HG02884 (cell line): ENCODE measurements at regions not wholly inside any gene's neighbourhood (a gene's known extent, or its start where the extent isn't known, plus 50 kb on each side); places are given as distances from the start of the nearest gene placed in this dataset.

Experiments used
- ATAC-seq: cut with Tn5 transposase; IDR thresholded peaks from one replicate; pipeline ENCODE4 v1.9.1; 2021; ENCODE audit warnings: mild to moderate bottlenecking, moderate library complexity; ENCODE audit not compliant: unreplicated experiment

DNA sequence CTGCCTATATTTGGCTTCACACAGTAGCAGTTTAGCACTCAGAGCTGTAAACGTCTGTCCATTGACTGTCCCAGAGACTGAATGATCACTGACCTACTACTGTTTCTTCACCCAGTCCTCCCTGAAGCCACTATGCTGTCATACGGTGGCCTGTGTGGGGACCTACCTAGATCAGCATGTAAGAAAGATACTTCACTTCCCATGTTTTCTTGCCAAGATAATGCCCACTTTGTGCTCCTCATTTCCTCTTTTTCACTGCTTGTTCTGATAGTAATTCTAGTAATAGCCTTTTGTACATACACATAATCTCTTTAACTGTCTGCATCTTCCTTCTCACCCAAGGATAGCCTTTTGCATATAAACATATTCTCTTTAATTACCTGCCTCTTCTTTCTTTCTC, 109.9 kb upstream of the TIAM2 start:
- ATAC-seq = no peak

DNA sequence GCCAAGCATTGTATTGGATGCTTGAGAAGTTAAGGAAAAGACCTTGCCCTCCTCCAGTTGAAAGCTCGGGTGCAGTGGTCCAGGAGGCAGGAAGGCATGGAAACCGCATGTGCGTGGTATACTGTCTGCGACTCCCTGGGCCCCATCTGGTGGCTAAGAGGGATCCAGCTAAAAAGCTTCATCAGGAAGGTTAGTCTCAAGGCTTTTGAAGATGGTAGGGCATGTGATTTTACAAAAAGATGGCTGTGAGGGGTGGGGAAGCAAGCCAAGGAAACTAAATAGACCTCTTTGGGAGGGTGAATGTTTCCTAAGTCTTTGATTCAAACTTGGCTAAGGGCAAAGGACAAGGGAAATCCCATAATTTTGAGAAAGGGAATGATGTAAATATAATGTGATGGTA, 109.1 kb upstream of the TIAM2 start:
- ATAC-seq = no peak

DNA sequence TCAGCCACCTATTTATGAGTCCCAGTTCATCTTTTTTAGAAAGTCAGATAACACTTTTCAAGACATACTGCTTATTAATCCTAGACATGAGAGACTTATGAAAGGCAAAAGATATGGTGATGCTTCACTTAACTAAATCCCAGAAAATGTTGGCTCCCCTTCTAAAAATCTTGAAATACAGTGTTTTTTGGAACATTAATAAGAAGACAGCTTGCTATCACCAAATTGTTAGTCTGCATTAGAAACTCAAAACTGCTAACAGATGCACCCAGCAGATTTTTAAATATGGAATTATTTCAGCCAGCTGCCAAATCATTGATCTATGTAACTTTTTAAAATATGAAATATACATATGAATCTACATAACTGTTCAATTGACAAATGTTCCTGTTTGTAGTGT, 108.6 kb upstream of the TIAM2 start:
- ATAC-seq = no peak

DNA sequence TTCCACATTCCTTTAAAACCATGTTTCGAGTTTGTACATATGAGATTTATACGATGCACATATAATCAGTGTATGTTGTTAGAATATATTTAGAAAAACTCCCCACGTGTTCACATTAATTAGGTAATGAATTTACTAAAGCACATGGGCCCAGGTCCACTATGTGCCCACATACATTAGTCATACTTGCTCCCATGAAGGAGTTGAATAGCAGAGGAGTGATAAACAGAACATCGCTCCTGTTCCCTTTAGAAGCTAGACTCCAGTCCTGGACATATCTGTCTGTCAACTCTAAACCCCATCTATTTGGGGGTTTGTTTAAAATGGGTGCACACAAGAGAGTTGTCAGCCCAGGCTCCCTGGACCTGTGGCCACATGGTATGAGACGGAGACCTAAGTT, 108.1 kb upstream of the TIAM2 start:
- ATAC-seq = no peak

DNA sequence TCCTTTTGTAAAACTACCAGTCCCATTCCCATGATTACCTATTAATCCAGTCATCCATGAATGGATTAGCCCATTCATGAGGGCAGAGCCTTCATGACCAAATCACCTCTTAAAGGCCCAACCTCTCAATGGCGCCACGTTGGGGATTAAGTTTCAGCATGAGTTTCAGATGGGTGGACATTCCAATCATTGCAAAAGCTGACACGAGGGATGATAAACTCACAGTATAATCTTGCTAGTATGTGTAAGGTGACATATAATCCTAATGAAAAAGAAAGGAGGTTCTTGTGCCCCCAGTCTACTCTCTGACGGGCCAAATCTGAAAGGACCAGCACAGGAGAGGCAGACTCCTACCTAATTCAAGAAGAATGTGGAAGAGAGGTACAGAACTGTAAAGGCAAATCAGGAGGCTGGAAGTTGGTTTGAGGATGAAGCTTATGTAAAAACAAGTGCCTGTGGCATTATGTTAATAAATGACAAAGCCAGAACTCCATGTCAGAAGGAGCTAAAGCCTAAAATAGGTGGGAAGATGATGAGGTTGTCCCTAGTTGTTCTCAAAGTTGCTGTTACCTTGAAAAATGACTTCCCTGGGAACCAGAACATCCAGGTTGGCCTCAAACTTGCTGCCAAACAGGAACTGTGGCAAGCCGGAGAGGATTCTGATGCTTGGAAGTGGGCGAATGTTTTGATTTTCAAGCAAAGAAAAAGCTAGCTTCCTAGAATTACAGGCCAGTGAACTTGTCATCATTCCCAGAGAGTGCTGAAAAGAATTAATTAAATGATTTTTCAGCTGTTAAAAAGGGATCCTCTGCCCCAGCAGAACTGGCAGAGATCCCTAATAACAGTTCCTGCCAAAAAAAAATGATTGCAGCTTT, 106.5 kb upstream of the TIAM2 start:
- no peak for ATAC-seq

DNA sequence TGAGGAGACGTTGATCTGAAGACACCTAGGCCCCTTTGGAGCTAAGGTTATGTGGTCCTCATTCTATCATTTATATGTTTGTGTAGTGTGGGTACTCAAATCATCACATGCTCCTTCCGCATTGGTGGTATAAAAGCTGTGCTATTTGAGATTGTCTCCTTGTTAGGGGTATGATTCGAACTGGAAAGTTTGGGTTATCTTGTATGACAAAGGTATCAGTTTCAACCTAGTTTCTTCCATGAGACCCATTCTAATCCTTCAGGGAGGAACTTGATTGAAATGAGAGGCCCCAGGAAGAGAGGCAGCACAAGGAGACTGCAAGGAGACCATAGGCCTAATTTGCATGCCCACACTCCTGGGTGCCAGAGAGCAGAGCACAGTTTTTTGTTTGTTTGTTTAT, 104.2 kb upstream of the TIAM2 start:
- ATAC-seq = no peak

DNA sequence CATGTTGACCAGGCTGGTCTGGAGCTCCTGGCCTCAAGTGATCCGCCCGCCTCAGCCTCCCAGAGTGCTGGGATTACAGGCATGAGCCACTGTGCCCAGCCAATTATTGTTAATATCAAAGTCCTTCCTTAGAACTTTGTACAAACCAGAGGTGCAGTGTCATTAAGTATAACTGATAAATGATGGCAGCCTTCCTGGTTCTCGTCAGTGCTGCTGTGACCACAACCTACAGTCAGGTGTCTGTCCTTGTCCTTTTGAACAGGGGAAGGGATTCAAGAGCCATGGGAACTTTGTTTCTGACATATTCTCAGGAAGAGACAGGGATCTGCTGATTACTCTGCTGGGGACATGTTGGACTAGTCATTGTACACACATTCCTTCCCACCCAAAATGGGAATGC, 103.2 kb upstream of the TIAM2 start:
- no peak for ATAC-seq

DNA sequence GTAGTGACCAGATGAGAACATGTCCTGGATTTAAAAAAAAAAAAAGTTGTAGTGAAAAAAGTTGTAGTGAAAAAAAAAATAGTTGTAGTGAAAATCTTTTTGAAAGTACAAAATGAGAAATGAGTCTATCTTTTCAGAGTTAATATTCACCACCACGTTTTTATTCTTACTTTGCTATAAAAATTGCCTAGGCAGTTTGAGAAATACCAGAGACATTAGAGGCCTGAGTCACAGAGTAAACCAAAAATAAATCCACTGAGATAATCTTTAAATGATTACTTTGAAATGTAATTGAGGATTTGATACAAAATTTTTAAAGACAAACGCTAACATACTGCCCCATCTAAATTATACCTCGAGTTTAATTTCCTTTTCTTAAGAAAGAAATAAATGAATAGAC, 101.2 kb upstream of the TIAM2 start:
- ATAC-seq = no peak

DNA sequence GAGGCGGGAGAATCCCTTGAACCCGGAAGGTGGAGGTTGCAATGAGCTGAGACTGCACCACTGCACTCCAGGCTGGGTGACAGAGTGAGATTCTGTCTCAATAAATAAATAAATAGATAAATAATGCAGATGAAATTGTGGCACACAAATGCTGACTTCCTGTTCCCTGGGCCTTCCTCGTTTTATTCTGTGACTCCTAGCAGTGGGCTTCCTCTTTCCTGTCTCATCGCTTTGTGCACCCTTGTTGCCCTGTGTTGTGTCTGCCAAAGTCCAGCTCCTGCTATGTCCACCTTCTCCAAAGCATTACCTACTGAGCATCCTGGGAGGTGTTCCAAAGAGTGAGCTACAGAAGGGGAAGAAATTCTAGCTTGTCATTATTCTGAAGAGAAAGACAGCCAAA, 100.2 kb upstream of the TIAM2 start:
- ATAC-seq = no peak

DNA sequence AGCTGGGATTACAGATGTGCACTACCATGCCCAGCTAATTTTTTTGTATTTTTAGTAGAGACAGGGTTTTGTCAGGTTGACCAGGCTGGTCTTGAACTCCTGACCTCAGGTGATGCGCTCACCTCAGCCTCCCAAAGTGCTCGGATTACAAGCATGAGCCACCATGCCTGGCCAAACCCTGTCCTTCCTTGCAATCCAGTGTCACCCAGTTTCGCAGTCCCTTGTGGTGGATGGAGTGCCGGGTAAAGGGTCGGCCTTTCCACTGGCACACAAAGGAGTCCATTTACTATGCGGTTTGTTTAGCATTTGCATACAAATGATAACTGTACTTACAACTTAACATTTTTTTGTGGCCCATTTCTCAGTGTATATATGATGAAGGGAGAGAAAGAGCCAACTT, 99.3 kb upstream of the TIAM2 start:
- ATAC-seq = no peak

DNA sequence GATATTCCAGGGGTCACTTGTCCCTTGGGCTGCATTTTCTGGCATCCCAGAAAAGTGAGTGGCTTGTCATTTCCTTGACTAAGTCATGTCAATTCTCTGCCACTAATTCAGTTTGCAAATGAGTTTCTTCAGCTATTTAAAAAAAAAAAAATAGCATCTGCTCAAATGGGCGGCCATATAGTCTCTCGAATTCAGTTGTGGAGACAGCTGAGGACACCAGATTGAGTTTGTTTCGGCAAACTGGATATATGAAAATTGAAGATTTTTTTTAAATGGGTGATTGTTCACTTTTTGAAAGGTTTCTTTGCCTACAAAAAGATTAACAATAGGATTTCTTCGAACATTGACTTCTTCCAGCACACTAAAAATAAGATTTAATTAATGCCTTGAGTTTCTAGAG, 96.3 kb upstream of the TIAM2 start:
- no peak for ATAC-seq

DNA sequence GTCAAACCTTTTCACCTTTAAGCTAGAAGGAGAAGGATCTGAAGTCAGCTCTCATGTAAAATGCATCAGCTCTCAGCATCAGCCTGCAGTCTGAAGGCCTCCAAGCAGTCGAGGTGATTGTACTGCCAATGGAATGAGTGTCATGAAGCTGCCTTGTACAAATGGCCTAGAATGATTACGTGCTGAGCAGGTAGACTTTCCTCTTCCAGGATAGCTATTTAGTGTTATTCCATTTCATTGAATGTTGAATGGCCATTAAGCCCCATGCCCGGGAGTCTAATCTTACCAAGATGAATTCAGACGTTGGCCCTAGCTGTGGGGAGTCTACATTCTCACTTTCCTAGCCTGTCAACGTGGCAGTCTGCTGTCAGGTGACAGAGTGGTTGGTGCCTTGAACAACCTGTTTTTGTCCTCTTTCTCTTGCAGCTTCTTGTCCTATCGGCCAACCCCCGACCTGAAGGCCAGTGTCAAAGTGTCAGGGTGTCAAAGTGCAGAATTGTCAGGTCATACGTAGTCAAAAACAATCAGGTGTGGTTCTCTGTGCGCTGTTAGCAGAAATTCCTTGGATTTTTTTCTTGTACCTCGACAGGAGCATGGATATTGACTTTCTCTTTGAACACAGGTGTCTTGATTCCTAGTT, 95.2 kb upstream of the TIAM2 start:
- no peak for ATAC-seq

DNA sequence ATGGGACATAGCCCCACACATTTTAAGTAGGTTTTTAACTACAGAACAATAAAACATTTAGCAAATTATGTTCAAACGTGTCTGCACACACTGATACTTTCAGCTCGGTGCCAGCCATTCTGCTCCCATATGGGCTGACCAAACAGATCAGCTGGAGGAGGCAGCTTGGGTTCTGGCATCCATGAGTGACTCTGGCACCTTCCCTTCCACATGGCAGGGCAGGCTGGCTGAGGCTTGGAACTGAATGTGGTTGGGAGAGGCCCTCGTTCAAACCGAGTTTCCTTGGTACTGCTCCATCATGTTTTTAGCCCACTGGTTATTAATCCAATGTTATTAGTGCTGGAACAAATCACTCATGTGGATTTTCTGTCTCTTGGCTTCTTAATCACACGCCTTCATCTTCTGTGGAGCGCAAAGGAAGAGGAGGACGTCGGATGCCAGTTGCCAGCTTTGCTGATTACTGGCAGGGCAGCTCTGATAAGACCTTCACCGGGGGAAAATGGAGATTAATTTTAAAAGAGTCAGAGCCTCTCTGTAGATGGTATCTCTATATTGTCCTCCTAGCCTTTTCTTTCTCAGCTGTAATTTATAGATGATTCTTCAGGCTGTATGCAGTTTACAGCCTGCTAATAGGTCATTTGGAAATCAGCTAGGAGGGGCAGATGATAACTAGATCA, 93.1 kb upstream of the TIAM2 start:
- no peak for ATAC-seq

DNA sequence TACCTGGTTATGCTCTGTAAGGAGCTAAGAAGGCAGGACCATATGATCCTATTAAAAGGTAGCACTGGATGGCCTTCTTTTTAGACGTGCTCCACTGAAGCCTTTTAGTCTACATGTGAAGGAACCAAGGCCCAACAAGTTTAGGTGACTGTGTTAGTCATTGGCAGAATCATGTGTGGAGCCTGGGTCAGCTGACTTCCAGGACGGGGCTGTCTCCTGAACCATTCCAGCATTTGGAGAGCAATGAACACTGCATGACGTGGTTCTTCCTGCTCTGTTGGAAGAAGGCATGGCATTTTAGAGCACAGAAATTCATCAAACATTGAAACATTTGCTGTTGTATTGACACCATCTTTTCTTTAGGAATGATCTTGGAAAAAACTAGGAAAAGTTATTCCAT, 87.8 kb upstream of the TIAM2 start:
- ATAC-seq = no peak

DNA sequence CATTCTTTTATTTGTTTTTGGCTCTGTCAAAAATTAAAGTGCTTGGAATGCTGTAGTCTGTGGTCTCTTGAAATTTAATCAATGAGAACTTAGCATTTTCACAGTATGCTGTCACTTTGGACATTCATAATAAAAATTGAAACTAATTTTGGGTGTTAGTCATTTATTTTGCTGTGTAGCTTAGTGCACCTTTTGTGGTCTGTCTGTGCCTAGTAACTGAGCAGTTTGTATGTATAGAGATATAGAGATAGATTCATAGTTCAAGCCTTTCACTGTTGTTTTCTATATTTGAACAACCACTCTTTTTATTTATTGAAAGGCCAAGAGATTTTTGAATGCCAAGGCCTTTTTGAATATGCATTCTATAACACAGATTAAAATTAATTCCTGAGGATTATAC, 86.4 kb upstream of the TIAM2 start:
- no peak for ATAC-seq

DNA sequence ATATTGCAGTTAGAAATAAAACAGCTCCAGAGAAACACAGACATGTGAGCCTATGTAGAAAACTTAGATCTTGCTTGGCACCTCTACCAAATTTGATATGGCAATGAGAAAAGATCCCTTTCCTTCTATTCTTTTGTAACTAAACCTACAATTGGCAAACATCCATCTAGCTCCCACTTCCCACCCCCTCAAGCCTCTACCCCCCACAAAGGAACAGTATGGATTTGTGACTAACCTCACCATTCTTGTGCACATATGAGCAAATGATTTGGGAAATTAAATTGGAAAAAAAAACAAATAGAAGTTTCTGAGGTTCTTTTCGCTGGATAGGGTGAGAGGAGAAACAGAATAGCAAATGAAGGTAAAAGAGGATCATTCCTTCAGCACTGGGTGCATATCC, 85.8 kb upstream of the TIAM2 start:
- no peak for ATAC-seq

DNA sequence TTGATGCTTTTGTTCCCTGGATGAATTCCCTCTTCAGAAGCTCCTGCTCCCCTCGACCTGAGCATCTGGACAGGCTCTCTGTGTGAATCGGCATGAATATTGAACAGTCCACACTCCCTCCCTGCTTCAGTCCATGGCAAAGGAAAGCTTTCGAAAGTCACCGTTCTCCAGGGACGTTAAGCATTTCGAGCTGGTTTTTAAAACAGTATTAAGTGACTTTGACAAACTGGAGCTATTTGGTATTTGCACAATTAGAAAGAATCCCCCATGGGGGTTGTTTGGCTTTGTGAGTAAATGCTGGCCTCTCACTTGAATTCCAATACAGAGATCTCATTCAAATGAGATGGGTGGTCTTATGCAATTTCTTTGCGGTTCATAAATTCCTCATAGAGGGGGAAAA, 85.3 kb upstream of the TIAM2 start:
- no peak for ATAC-seq

DNA sequence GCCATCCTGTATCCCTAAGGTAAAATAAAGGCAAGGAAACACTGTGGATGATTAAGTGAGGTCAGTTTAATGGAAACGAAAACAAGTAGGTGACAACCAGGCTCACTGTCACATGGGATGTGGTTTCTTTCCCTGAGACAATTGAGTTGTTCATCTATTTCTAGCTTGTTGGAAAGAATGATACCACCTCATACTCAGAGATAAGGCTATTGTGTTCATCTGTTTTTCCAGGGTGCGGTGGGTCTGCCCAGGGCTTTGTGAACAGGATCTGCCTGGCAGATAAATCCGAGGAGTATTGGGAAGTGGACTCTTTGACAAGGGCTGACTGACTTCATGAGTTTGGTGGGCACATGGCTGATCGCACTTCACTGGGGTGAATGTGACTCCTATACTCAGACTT, 80.8 kb upstream of the TIAM2 start:
- ATAC-seq = no peak

DNA sequence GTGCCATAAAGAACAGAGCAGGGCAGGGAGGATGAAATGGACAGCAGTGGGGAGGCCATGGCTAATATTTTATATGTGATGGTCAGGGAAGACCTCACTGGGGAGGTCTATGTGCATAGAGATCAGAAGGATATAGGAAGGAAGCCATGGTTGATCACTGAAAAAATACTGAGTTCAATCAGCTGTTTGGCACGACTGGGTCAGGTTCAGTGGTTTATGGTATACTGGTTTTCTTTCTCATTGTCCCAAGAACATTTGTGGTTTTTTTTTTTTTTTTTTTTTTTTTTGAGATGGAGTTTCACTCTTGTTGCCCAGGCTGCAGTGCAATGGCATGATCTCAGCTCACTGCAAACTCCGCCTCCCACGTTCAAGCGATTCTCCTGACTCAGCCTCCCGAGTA, 78.3 kb upstream of the TIAM2 start:
- no peak for ATAC-seq

DNA sequence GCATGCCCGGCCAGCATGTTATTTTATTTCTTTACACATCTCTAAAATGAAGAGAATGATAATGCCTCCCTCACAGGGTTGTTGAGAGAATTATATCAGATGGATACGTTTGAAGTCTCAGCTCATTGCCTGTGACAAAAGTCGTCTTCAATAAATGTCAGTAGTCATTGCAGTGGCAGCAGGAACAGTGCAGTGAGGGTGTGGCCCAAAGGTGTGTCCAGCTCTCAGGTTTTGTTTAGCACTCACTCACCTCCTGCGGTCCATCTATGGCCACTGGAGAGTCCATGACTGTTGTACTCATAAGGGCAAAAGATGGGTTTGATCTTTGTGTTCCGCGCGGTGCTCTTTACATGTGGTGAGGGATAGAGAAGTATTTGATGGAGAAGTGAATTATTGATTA, 77.2 kb upstream of the TIAM2 start:
- no peak for ATAC-seq

DNA sequence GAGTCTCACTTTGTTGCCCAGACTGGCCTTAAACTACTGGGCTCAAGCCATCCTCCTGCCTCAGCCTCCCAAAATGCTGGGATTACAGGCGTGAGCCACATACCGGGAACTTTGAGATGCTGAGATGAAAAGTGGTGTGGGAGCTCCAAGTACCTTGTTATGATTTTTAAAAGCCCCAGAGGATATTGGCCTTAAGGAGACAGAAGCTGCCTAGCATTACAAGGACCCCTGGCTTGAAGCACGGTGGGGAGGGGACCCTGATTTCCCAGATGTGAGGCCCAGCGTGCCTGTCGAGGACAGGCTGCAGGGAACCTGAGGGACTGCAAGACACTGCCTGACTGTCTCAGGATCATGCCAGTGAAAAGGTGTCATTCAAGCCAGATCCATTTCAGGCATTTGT, 75.3 kb upstream of the TIAM2 start:
- ATAC-seq = no peak

DNA sequence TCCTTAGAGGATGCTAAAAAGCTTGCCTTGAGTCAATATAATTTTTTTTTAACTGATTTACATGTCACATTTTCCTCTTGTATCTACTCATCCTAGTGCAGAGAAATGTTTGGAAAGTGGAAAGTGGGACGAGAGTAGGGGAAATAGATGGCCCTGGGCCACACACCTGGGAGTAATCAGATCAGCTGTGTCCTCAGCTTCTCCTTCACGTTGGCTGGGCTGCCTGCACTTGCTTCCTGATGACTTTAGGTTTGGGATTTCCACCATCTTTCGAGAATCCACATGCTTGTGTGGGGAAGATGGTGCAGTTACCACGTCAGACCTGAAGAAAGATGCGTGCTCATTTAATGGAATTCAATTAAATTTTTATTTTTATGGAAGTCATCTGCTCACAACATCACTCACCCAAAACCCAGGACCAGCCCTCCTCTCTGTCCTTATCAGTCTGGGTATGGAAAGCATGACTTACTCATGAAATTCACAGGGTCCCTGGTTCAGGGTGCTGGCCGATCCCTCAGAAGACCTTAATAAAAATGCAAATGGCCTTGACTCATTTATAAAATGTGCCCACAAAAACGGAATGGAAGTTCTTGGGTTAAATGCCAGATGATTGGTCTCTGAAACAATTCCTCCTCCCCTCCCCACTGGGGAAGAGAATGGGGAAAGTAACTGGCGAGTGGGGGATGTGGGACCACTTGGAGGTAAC, 74.5 kb upstream of the TIAM2 start:
- ATAC-seq = no peak
